T-helper 1 cell treated with Interleukin-12 subunit alpha and Interleukin-12 subunit beta and Interleukin-4 antibody, amounts not matched to agents 30 μg/mL and 1 μg/mL, for 36 hours (primary cell): ENCODE measurements at regions not wholly inside any gene's neighbourhood (a gene's known extent, or its start where the extent isn't known, plus 50 kb on each side); places are given as distances from the start of the nearest gene placed in this dataset.
"Not testable (repeated sequence)": the region's sequence is repeated elsewhere in the genome, so short reads cannot be mapped to it uniquely, and the experiment has no call there.

Experiments used
- H3K27ac Mint-ChIP-seq: one replicate; pipeline ENCODE4 v1.8.0; 2021; ENCODE audit warnings: mild to moderate bottlenecking, mixed read lengths
- H3K27me3 Mint-ChIP-seq: one replicate; pipeline ENCODE4 v1.8.0; 2021; ENCODE audit warnings: low read depth, mixed read lengths
- H3K36me3 Mint-ChIP-seq: one replicate; pipeline ENCODE4 v1.8.0; 2021; ENCODE audit warnings: low read depth, mixed read lengths
- H3K4me1 Mint-ChIP-seq: one replicate; pipeline ENCODE4 v1.8.0; 2021; ENCODE audit warnings: low read depth, mixed read lengths
- H3K4me3 Mint-ChIP-seq: one replicate; pipeline ENCODE4 v1.8.0; 2021; ENCODE audit warnings: mild to moderate bottlenecking, moderate library complexity, mixed read lengths
- H3K9me3 Mint-ChIP-seq: one replicate; pipeline ENCODE4 v1.8.0; 2021; ENCODE audit warnings: mixed read lengths

- H3K4me3 Mint-ChIP-seq, result no peak overlapping the region
- H3K9me3 Mint-ChIP-seq, result no peaks in the 10 kb centered on the region
- no peak overlapping the region for H3K27ac Mint-ChIP-seq
- H3K36me3 Mint-ChIP-seq, result no peaks in the 10 kb centered on the region
- no peaks in the 10 kb centered on the region for H3K4me1 Mint-ChIP-seq
- no peaks in the 10 kb centered on the region for H3K27me3 Mint-ChIP-seq
Measured at GRCh38 chr5:68066277-68066955, 149.1 kb upstream of the PIK3R1 start.

DNA sequence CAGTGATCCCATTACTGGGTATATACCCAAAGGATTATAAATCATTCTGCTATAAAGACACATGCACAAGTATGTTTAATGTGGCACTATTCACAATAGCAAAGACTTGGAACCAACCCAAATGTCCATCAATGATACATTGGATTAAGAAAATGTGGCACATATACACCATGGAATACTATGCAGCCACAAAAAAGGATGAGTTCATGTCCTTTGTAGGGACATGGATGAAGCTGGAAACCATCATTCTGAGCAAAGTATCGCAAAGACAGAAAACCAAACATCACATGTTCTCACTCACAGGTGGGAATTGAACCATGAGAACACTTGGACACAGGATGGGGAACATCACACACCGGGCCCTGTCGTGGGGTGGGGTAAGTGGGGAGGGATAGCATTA is 150.2 kb upstream of the PIK3R1 start:
- H3K9me3 Mint-ChIP-seq, H3K27me3 Mint-ChIP-seq, H3K4me1 Mint-ChIP-seq, H3K4me3 Mint-ChIP-seq, H3K36me3 Mint-ChIP-seq, H3K27ac Mint-ChIP-seq: not testable (repeated sequence)

GRCh38 chr5:68060382-68060781 is 155.2 kb upstream of the PIK3R1 start:
- Mint-ChIP-seq H3K4me3 (no peak overlapping the region), H3K27me3 (no peaks in the 10 kb centered on the region), H3K9me3 (no peaks in the 10 kb centered on the region), H3K27ac (no peak overlapping the region), H3K36me3 (no peaks in the 10 kb centered on the region), H3K4me1 (no peaks in the 10 kb centered on the region)

GRCh38 chr5:68057191-68057590 is 158.4 kb upstream of the PIK3R1 start:
- no peaks in the 10 kb centered on the region for H3K4me1 Mint-ChIP-seq
- H3K27ac Mint-ChIP-seq, result no peak overlapping the region
- no peak overlapping the region for H3K4me3 Mint-ChIP-seq
- no peaks in the 10 kb centered on the region for H3K9me3 Mint-ChIP-seq
- H3K27me3 Mint-ChIP-seq, result no peaks in the 10 kb centered on the region
- H3K36me3 Mint-ChIP-seq, result no peaks in the 10 kb centered on the region

- H3K4me1 Mint-ChIP-seq, result no peaks in the 10 kb centered on the region
- H3K9me3 Mint-ChIP-seq, result peaks cover 8% of the 10 kb centered on the region
- no peaks in the 10 kb centered on the region for H3K36me3 Mint-ChIP-seq
- H3K27me3 Mint-ChIP-seq, result no peaks in the 10 kb centered on the region
- H3K27ac Mint-ChIP-seq, result no peak overlapping the region
- no peak overlapping the region for H3K4me3 Mint-ChIP-seq
Measured at GRCh38 chr5:68055686-68056085, 159.9 kb upstream of the PIK3R1 start.

DNA sequence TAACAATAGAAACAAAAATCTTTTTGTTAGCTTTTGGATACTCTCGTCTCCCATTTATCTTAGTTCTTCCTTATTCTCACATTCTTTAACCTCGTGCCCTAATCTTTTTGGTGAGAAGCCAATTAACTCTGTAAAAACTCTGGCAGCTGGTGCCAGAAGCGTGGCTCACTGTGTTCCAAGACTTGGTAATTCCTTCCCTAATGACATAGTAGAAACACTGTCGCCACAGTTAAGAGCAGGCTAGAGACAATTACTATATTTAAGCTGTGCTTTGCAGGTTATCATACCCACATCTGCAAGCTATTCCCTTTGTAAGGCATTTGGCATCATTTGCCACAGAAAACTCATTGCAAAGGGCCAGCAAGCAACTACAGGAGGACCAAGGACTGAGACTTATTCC is 160.9 kb upstream of the PIK3R1 start:
- Mint-ChIP-seq H3K27ac (no peak overlapping the region), H3K4me3 (no peak overlapping the region), H3K4me1 (no peaks in the 10 kb centered on the region), H3K9me3 (peaks cover 8% of the 10 kb centered on the region), H3K27me3 (no peaks in the 10 kb centered on the region), H3K36me3 (no peaks in the 10 kb centered on the region)

DNA sequence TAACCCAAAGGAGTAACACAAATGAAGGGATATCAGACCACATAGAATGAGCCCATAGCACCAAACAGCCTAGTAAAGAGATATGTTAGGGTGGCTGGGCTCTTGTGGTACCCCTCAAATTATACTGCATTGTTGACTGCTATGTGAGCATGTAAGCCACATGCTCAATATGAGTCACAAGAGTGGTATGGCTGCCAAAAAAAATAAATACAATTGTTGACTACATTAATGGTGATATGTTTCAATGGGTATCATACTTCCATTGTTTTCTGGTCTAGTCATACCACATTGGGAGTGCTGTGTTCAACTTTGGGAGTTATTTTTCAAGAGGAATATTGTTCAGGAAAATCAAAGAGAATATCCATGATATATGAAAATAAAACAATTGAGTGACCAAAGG is 162.4 kb upstream of the PIK3R1 start:
- Mint-ChIP-seq H3K27ac (no peak overlapping the region), H3K36me3 (no peaks in the 10 kb centered on the region), H3K4me1 (no peaks in the 10 kb centered on the region), H3K9me3 (peaks cover 15% of the 10 kb centered on the region), H3K4me3 (no peak overlapping the region), H3K27me3 (no peaks in the 10 kb centered on the region)

DNA sequence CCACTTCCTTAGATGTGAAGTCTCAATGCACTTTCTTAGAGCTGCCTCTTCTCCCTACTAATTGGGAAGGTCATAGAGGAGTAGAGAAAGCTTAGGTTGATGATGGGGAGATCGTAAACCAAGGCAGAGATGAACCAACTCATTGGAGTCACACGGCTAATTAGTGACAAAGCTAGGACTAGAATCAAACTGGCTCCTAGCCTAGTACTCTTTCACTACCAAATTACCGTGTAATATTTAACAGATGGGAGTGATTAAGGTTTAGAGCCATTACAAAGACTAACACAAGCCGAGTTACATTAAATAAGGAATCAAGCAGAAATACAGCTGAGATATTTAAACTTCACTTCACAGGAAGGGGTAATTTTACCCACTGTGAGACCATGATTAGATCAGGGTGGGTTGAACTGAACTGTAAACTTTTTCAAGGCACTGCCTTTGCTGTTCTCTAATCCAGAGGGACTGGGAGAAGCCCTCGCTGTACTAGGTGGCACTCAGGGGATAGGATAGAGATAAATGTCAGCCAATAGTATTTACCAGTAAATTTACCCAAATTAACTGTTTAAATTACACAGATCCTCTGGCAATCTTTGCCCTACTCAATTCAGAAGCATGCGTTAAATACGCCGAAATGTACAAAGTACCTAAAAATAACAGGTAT is 166.4 kb upstream of the PIK3R1 start:
- peaks cover 24% of the 10 kb centered on the region for H3K9me3 Mint-ChIP-seq
- H3K27ac Mint-ChIP-seq, result no peak overlapping the region
- no peak overlapping the region for H3K4me3 Mint-ChIP-seq
- no peaks in the 10 kb centered on the region for H3K27me3 Mint-ChIP-seq
- H3K4me1 Mint-ChIP-seq, result no peaks in the 10 kb centered on the region
- no peaks in the 10 kb centered on the region for H3K36me3 Mint-ChIP-seq

GRCh38 chr5:68048516-68048915 is 167.0 kb upstream of the PIK3R1 start:
- Mint-ChIP-seq H3K9me3 (peaks cover 24% of the 10 kb centered on the region), H3K4me3 (no peak overlapping the region), H3K27ac (no peak overlapping the region), H3K36me3 (no peaks in the 10 kb centered on the region), H3K4me1 (no peaks in the 10 kb centered on the region), H3K27me3 (no peaks in the 10 kb centered on the region)

DNA sequence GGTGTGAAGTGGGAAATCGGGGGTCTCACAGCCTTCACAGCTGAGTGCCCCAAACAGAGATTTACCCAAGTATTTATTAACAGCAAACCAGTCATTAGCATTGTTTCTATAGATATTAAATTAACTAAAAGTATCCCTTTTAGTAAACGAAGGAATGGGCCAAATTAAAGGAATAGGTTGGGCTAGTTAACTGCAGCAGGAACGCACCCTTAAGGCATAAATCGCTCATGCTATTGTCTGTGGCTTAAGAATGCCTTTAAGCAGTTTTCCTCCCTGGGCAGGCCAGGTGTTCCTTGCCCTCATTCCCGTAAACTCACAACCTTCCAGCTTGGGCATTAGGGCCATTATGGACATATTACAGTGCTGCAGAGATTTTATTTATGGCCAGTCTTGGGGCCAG is 167.5 kb upstream of the PIK3R1 start:
- not testable (repeated sequence) for H3K4me3 Mint-ChIP-seq, H3K4me1 Mint-ChIP-seq, H3K27ac Mint-ChIP-seq, H3K36me3 Mint-ChIP-seq, H3K27me3 Mint-ChIP-seq
- H3K9me3 Mint-ChIP-seq, result peaks cover 24% of the 10 kb centered on the region

- no peak overlapping the region for H3K27ac Mint-ChIP-seq
- no peaks in the 10 kb centered on the region for H3K4me1 Mint-ChIP-seq
- H3K36me3 Mint-ChIP-seq, result no peaks in the 10 kb centered on the region
- H3K4me3 Mint-ChIP-seq, result no peak overlapping the region
- H3K27me3 Mint-ChIP-seq, result no peaks in the 10 kb centered on the region
- peaks cover 23% of the 10 kb centered on the region for H3K9me3 Mint-ChIP-seq
Measured at GRCh38 chr5:68047035-68047434, 168.5 kb upstream of the PIK3R1 start.

- Mint-ChIP-seq H3K9me3 (peaks cover 17% of the 10 kb centered on the region), H3K4me1 (no peaks in the 10 kb centered on the region), H3K27ac (no peak overlapping the region), H3K36me3 (no peaks in the 10 kb centered on the region), H3K4me3 (no peak overlapping the region), H3K27me3 (no peaks in the 10 kb centered on the region)
Measured at GRCh38 chr5:68046445-68046844, 169.1 kb upstream of the PIK3R1 start.

DNA sequence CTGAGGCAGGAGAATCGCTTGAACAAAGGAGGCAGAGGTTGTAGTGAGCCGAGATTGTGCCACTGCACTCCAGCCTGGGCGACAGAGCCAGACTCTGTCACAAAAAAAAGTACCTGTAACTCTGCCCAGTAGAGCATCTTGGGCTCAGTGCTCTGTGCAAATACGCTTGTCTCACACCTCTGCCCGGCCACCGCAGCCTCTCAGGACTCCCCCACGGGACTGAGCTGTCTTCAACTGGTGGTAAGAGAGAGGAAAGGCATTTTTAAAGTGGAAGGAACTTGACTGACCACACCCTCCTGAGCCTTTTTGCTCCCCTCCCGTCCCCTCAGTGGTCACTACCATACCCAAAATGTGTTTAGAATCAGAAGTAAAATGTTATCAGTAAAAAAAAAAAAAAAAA is 174.3 kb upstream of the PIK3R1 start:
- Mint-ChIP-seq H3K9me3 (no peaks in the 10 kb centered on the region), H3K4me3 (no peak overlapping the region), H3K4me1 (no peaks in the 10 kb centered on the region), H3K36me3 (no peaks in the 10 kb centered on the region), H3K27me3 (no peaks in the 10 kb centered on the region), H3K27ac (no peak overlapping the region)

GRCh38 chr5:68037546-68037945 is 178.0 kb upstream of the PIK3R1 start:
- Mint-ChIP-seq H3K36me3 (no peaks in the 10 kb centered on the region), H3K4me1 (no peaks in the 10 kb centered on the region), H3K9me3 (no peaks in the 10 kb centered on the region), H3K27ac (no peak overlapping the region), H3K4me3 (no peak overlapping the region), H3K27me3 (no peaks in the 10 kb centered on the region)

DNA sequence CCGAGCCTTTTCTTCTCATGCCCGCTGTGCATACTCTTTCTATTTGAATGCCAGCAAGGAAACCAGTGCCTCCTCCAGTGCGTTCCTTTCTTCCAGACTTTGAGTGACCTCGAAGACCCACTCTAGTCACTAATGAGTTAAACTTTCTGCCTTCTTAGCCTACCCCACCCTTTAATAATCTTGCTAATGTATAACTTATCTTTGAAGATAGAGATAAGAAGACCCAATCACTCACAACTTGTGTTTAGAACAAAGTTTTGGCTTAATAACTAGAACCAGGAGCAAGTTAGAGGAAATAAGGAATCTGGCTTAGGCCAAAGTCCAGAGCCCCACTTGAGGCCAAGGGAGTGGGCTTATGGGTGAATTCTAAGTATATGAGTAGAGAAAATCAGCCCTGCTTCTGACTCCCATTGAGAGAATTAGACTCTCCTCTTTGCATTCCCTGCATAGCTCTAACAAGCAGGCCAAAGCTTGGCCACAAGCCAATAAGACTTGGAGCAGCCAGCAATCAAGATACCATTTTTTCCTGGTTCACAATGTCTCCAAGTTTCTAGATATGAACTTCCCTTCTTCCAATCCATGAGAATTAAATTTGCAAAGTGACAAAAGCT is 181.5 kb upstream of the PIK3R1 start:
- Mint-ChIP-seq H3K27ac (no peak overlapping the region), H3K9me3 (no peaks in the 10 kb centered on the region), H3K4me1 (no peaks in the 10 kb centered on the region), H3K4me3 (no peak overlapping the region), H3K36me3 (no peaks in the 10 kb centered on the region), H3K27me3 (no peaks in the 10 kb centered on the region)
